Dendritic cell treated with granulocyte-macrophage colony-stimulating factor and Interleukin-4, amounts not matched to agents 40 ng/mL and 50 ng/mL, for 4 days (primary cell): ENCODE measurements at regions not wholly inside any gene's neighbourhood (a gene's known extent, or its start where the extent isn't known, plus 50 kb on each side); places are given as distances from the start of the nearest gene placed in this dataset.
"Not testable (repeated sequence)": the region's sequence is repeated elsewhere in the genome, so short reads cannot be mapped to it uniquely, and the experiment has no call there.

Experiments used
- H3K27ac Mint-ChIP-seq: one replicate; pipeline ENCODE4 v1.8.0; 2022; ENCODE audit warnings: mild to moderate bottlenecking, mixed read lengths
- H3K27me3 Mint-ChIP-seq: one replicate; pipeline ENCODE4 v1.8.0; 2022; ENCODE audit warnings: mild to moderate bottlenecking, mixed read lengths
- H3K36me3 Mint-ChIP-seq: one replicate; pipeline ENCODE4 v1.8.0; 2022; ENCODE audit warnings: low read depth, mixed read lengths
- H3K4me1 Mint-ChIP-seq: one replicate; pipeline ENCODE4 v1.8.0; 2022; ENCODE audit warnings: low read depth, mixed read lengths
- H3K4me3 Mint-ChIP-seq: one replicate; pipeline ENCODE4 v1.8.0; 2022; ENCODE audit warnings: mild to moderate bottlenecking, moderate library complexity, mixed read lengths
- H3K9me3 Mint-ChIP-seq: one replicate; pipeline ENCODE4 v1.8.0; 2022; ENCODE audit warnings: mixed read lengths
- intact Hi-C: fragments of 100-400 bp; cut with micrococcal nuclease; formaldehyde crosslinking; loops from one replicate; pipeline ENCODE4 v1.15.0; 2022

DNA sequence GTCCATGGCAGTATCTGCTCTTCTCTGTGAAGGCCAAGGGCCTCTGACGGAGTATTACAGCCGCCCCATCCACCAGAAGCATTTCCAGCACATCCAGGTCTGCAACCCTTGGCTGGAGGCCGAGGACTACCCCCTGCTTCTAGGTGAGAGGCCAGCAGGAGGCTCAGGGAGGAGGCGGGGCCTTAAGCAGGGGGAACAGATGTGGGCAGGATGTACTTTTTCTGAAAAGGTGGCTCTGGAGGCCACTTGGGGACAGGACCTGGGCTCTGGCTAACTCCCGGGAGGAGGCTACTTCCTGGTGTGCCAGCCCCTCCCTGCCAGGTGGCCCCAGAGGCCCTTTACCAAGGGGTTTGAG is 113.9 kb upstream of the ALDH3B2 start:
- Mint-ChIP-seq H3K4me1 (peaks cover 11% of the 10 kb centered on the region), H3K27me3 (peaks cover 18% of the 10 kb centered on the region)
- intact Hi-C loops, H3K36me3 Mint-ChIP-seq, H3K4me3 Mint-ChIP-seq, H3K9me3 Mint-ChIP-seq, H3K27ac Mint-ChIP-seq: not testable (repeated sequence)

DNA sequence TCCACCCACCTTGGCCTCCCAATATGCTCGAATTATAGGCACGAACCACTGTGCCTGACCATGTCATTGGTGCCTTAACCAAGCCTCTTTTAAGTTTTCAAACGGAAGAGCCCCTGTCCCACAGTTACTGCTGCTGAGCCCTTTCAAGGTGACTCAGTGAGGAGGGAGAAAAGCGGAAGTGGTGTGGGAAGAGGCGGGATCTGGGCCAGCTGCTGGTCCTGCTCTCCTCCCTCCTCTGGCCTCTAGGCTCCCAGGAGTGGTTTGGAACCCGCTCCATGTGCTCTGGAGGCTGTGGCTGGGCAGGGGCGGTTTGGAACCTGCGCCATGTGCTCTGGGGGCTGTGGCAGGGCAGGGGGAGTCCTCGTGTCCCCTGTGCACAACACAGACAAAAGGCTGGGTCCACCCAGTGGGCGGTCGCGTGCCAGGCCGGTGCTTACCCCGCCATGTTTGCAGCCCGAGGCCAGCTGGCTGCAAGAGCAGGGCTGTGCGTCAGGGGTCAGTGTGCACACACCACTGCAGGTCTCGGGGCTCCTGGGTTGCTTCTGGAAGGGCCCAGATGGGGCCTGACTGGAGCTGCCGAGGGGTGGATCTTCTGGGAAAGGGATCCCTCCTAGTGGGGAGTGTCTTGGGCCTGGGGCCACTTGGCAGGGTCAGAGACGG is 113.4 kb upstream of the ALDH3B2 start:
- H3K36me3 Mint-ChIP-seq, H3K27ac Mint-ChIP-seq, intact Hi-C loops, H3K4me3 Mint-ChIP-seq, H3K9me3 Mint-ChIP-seq: not testable (repeated sequence)
- H3K4me1 Mint-ChIP-seq, result peaks cover 11% of the 10 kb centered on the region
- peaks cover 17% of the 10 kb centered on the region for H3K27me3 Mint-ChIP-seq

DNA sequence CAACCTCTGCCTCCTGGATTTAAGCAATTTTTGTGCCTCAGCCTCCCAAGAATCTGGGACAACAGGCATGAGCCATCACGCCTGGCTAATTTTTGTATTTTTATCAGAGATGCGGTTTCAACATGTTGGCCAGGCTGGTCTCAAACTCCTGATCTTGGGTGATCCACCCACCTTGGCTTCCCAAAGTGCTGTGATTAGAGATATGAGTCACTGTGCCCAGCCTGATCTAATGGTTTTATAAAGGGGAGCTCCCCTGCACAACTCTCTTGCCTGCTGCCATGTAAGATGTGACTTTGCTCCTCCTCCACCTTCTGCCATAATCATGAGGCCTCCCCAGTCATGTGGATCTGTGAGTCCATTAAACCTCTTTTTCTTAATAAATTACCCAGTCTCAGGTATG is 107.5 kb upstream of the ALDH3B2 start:
- H3K27ac Mint-ChIP-seq, H3K36me3 Mint-ChIP-seq, H3K9me3 Mint-ChIP-seq, H3K27me3 Mint-ChIP-seq, intact Hi-C loops, H3K4me3 Mint-ChIP-seq: not testable (repeated sequence)
- peaks cover 28% of the 10 kb centered on the region for H3K4me1 Mint-ChIP-seq

DNA sequence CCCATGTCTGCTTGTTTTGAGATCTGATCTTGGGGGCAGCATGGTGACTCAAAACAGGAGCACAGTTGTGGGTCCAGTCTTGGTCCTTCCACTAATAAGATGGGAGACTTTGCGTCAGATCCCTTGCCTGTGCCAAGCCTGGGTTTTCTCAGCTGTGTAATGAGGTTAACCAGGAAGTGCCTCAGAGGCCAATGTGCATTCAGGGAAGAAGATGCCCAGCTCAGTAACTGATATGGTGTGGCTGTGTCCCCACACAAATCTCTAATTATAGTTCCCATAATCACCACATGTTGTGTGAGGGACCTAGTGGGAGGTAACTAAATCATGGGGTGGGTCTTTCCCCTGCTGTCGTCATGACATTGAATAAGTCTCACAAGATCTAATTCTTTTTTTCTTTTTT is 107.1 kb upstream of the ALDH3B2 start:
- H3K27ac Mint-ChIP-seq, H3K4me3 Mint-ChIP-seq, H3K36me3 Mint-ChIP-seq, H3K9me3 Mint-ChIP-seq, intact Hi-C loops, H3K27me3 Mint-ChIP-seq: not testable (repeated sequence)
- H3K4me1 Mint-ChIP-seq, result peaks cover 33% of the 10 kb centered on the region

DNA sequence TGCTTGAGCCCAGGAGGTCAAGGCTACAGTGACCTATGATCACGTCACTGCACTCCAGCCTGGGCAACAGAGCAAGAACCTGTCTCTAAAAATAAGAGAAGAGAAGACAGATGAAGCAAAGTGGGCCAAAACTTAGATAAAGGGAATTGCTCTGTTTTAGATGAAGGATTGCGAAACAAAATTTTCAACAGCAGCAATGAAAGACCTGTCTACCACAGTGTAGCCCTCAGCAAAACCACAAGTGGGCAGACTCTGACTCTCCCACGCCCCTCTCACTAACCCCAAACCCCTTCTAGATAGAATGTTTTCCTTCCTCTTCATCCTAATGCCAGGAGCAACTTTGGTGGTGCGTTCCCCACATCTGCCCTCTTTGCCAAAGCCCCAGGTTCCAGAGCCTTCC is 105.6 kb upstream of the ALDH3B2 start:
- intact Hi-C loops, result no loop called here
- Mint-ChIP-seq H3K27me3 (peaks cover 8% of the 10 kb centered on the region), H3K9me3 (no peaks in the 10 kb centered on the region), H3K4me3 (no peak overlapping the region), H3K4me1 (peaks cover 47% of the 10 kb centered on the region), H3K27ac (no peak overlapping the region), H3K36me3 (no peaks in the 10 kb centered on the region)

DNA sequence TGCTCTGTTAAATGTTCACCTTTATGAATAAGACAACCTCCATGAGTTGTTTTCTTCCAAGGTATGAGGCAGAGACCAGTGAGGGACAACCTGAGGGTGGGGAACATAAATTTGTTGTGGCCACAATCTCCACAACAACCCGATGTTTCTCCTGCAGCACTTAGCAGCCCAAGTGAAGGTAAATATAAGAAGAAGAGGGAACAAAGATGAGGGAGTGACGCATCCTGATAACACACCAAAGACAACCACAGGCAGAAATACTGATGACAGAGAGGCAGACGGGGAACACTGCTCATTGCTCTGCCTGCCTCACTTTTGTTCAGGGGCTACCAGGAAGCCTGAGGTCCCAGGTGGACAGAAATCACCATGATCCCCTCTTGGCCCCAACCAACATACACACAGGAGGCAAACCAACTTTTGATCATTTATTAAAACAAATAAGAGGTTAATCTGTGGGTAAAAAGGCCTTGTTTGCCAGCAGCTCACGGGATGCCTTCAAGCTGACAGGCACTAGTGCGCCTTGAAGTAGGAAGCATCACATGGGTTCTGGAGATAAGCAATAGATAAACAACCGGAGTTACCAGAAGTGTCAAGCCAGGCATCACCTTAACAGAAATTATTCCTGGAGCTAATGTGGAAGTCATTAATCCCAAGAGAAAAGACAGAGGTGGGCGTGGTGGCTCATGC is 104.9 kb upstream of the ALDH3B2 start:
- H3K4me1 Mint-ChIP-seq, result peaks cover 53% of the 10 kb centered on the region
- H3K4me3 Mint-ChIP-seq, H3K27ac Mint-ChIP-seq, intact Hi-C loops, H3K9me3 Mint-ChIP-seq, H3K36me3 Mint-ChIP-seq: not testable (repeated sequence)
- peaks cover 16% of the 10 kb centered on the region for H3K27me3 Mint-ChIP-seq

DNA sequence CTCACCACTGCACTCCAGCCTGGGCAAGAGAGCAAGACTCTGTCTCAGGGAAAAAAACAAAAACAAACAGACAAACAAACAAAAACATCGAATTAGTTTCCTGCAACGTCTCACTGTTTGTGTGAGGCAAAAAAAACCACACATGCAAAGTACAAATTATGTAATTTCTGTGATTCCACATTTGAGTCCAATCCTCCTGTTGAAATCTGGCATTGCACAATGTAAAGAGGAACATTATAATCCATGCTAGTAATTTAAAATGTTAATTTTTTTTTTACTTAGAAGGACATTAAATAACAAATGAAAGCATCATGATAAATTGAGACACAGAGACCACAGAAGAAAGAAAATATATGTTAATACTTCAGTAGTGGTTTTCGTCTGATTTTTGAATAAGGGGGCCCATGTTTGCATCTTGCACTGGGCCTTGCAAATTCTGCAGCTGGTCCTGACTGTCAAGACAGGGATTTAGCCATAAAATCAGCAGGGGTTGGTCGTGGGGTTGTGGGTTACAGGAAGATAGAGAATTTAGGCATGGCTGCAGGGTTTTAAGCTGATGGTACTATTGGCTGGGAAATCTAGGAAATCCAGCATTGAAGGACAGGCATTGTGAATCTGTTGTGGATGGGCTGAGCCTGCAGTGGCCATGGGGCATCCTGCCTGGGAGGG is 102.6 kb upstream of the ALDH3B2 start:
- peaks cover 35% of the 10 kb centered on the region for H3K27me3 Mint-ChIP-seq
- H3K27ac Mint-ChIP-seq, result no peak overlapping the region
- intact Hi-C loops, result no loop called here
- H3K36me3 Mint-ChIP-seq, result no peaks in the 10 kb centered on the region
- H3K4me1 Mint-ChIP-seq, result peaks cover 53% of the 10 kb centered on the region
- H3K4me3 Mint-ChIP-seq, result no peak overlapping the region
- H3K9me3 Mint-ChIP-seq, result no peaks in the 10 kb centered on the region

DNA sequence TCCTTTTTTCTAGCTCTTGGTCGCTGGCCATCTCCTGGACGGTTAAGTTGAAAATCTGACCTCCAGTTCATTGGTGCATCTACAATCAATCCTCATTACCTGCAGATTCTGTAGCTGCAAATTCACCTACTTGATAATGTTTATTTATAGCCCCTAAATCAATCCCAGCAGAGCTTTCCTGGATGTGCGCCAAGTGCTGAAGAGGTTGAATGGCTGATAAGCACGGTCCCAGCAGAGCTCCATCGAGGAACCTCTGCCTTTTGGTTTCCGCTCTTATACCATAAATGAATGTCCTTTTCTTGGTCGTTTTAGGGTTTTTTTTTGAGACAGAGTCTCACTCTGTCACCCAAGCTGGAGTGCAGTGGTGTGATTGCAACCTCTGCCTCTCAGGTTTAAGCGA is 99.8 kb upstream of the ALDH3B2 start:
- H3K4me3 Mint-ChIP-seq, H3K9me3 Mint-ChIP-seq, H3K36me3 Mint-ChIP-seq, H3K27ac Mint-ChIP-seq, intact Hi-C loops: not testable (repeated sequence)
- H3K27me3 Mint-ChIP-seq, result peaks cover 49% of the 10 kb centered on the region
- H3K4me1 Mint-ChIP-seq, result peaks cover 39% of the 10 kb centered on the region

DNA sequence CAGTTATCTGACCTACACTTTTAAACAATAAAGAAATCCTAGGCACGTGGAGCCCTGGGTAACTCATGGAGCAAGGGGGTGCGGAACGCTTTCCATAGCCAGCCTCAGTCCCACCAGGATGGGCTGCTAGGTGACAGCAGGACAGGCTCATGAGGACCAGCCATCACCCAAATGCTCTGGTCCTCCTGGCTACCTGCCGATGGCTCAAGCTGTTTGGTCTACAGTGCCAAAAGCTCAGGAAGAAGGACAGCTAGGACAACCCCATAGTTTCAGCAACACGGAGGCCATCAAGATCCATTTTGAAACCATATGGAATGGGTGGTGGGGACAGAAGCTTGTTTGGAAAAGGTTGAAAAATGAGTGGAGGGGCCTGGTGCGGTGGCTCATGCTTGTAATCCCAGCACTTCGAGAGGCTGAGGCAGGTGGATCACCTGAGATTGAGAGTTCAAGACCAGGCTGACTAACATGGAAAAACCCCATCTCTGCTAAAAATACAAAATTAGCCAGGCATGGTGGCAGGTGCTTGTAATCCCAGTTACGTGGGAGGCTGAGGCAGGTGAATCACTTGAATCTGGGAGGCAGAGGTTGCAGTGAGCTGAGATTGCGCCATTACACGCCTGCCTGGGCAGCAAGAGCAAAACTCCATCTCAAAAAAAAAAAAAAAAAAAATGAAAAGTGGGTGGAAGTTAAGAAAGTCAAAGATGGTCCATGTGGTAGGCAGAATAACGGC is 93.7 kb upstream of the ALDH3B2 start:
- H3K4me3 Mint-ChIP-seq, intact Hi-C loops, H3K36me3 Mint-ChIP-seq, H3K4me1 Mint-ChIP-seq, H3K9me3 Mint-ChIP-seq, H3K27ac Mint-ChIP-seq: not testable (repeated sequence)
- H3K27me3 Mint-ChIP-seq, result peaks cover 31% of the 10 kb centered on the region

DNA sequence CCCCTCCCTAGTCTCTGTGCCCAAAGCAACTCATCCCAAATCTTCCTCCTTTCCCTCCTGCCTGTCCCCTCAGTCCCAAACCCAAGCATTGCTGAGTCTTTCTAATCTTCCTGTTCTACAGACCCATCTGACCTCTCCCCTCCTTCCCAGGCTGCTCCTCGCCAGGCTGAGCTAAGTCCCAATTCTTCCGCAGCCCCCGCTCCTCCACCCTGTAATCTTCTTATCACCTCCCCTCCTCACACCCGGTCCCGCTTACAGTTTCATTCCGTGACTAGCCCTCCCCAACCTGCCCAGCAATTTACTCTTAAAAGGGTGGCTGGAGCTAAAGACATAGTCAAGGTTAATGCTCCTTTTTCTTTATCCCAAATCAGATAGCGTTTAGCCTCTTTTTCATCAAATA is 86.8 kb upstream of the ALDH3B2 start:
- intact Hi-C loops, H3K4me3 Mint-ChIP-seq, H3K36me3 Mint-ChIP-seq, H3K4me1 Mint-ChIP-seq, H3K27ac Mint-ChIP-seq, H3K9me3 Mint-ChIP-seq: not testable (repeated sequence)
- peaks cover 19% of the 10 kb centered on the region for H3K27me3 Mint-ChIP-seq

DNA sequence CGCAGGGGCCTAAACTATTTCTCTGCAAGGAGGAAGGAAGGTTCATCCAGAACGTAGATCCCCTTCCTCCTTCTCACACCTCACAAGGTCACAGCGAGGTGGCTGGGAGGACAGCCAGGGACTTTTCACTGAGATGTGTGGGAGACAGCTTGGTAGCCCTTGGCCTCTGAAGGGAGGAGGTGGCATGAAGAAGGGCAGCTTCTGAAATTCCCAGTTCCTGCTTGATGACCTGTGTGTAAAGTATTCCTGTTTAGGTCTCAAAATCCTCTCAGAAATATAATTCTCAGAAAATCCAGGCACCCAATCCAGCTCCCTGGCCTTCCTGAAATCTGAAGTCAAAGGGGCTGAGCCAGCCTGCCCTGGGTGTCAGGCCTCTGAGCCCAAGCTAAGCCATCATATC is 84.9 kb upstream of the ALDH3B2 start:
- not testable (repeated sequence) for H3K4me1 Mint-ChIP-seq

DNA sequence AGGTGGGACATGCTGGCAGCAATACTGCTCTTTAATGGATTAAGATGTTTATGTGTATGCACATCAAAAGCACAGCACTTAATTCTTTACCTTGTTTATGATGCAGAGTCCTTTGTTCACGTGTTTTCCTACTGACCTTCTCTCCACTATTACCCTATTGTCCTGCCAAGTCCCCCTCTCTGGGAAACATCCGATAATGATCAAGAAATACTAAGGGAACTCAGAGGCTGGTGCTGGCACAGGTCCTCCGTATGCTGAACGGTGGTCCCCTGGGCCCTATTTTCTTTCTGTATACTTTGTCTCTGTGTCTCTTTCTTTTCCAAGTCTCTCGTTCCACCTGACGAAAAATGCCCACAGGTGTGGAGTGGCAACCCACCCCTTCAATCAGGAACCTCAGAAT is 84.0 kb upstream of the ALDH3B2 start:
- H3K27ac Mint-ChIP-seq, H3K4me3 Mint-ChIP-seq, intact Hi-C loops, H3K9me3 Mint-ChIP-seq, H3K36me3 Mint-ChIP-seq, H3K4me1 Mint-ChIP-seq: not testable (repeated sequence)
- peaks cover 17% of the 10 kb centered on the region for H3K27me3 Mint-ChIP-seq

More for the DNA sequence above, 84.9 kb upstream of the ALDH3B2 start:
- peaks cover 17% of the 10 kb centered on the region for H3K27me3 Mint-ChIP-seq
- H3K36me3 Mint-ChIP-seq, H3K9me3 Mint-ChIP-seq, intact Hi-C loops, H3K27ac Mint-ChIP-seq, H3K4me3 Mint-ChIP-seq: not testable (repeated sequence)

DNA sequence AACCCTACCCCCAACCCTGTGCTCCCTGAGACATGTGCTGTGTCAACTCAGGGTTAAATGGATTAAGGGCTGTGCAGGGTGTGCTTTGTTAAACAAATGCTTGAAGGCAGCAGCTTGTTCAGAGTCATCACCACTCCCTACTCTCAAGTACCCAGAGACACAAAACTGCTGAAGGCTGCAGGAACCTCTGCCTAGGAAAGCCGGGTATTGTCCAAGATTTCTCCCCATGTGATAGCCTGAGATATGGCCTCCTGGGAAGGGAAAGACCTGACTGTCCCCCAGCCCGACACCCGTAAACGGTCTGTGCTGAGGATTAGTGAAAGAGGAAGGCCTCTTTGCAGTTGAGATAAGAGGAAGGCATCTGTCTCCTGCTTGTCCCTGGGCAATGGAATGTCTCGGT is 83.6 kb upstream of the ALDH3B2 start:
- H3K9me3 Mint-ChIP-seq, intact Hi-C loops, H3K4me1 Mint-ChIP-seq, H3K36me3 Mint-ChIP-seq, H3K4me3 Mint-ChIP-seq, H3K27ac Mint-ChIP-seq: not testable (repeated sequence)
- peaks cover 17% of the 10 kb centered on the region for H3K27me3 Mint-ChIP-seq

DNA sequence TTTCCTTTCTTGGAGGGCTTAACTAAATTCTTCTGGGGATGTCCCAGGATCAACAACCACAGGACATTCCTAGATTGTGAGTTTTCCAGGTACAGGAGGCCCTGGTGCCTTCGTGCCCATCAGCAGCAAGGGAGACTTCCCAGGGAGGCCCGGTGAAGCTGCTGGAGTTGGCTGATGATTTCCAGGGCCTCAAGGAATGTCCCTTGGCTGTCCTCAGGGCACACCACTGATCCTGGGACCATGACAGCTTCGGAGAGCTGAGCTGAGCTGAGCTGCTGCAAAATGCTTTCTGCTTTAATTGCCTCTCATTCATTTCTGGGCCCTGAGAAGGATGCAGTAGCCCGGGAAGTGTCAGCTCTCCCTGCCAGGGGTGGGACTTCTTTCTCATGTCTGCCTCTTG is 79.4 kb upstream of the ALDH3B2 start:
- H3K9me3 Mint-ChIP-seq, H3K36me3 Mint-ChIP-seq, H3K27me3 Mint-ChIP-seq, intact Hi-C loops, H3K27ac Mint-ChIP-seq, H3K4me1 Mint-ChIP-seq, H3K4me3 Mint-ChIP-seq: not testable (repeated sequence)
